GM19023 (cell line): ENCODE measurements at regions not wholly inside any gene's neighbourhood (a gene's known extent, or its start where the extent isn't known, plus 50 kb on each side); places are given as distances from the start of the nearest gene placed in this dataset.
A peak's percentile ranks its signal among the peaks of the same experiment; 100 is the strongest.
"Not testable (repeated sequence)": the region's sequence is repeated elsewhere in the genome, so short reads cannot be mapped to it uniquely, and the experiment has no call there.

Experiments
- ATAC-seq: cut with Tn5 transposase; IDR thresholded peaks from one replicate; pipeline ENCODE4 v1.9.1; 2021; ENCODE audit warnings: mild to moderate bottlenecking, moderate library complexity; ENCODE audit not compliant: unreplicated experiment

GRCh38 chr5:92946546-92946945 lies 634.5 kb downstream of the NR2F1-AS1 start:
- no peak for ATAC-seq

GRCh38 chr5:92945605-92946097 lies 635.4 kb downstream of the NR2F1-AS1 start:
- no peak for ATAC-seq

GRCh38 chr5:92944903-92945604 lies 636.0 kb downstream of the NR2F1-AS1 start:
- no peak for ATAC-seq

- ATAC-seq: no peak
Observed at GRCh38 chr5:92944337-92944736, 636.7 kb downstream of the NR2F1-AS1 start.

- ATAC-seq: no peak
Observed at GRCh38 chr5:92942762-92943161, 638.3 kb downstream of the NR2F1-AS1 start.

- ATAC-seq: no peak
Observed at GRCh38 chr5:92941806-92942205, 639.2 kb downstream of the NR2F1-AS1 start.

- ATAC-seq: no peak
Observed at GRCh38 chr5:92939428-92939827, 641.6 kb downstream of the NR2F1-AS1 start.

GRCh38 chr5:92937396-92937795 lies 643.6 kb downstream of the NR2F1-AS1 start:
- not testable (repeated sequence) for ATAC-seq

- ATAC-seq: no peak
Observed at GRCh38 chr5:92930057-92930456, 651.0 kb downstream of the NR2F1-AS1 start.

GRCh38 chr5:92927291-92927778 lies 653.7 kb downstream of the NR2F1-AS1 start:
- no peak for ATAC-seq

- ATAC-seq: no peak
Observed at GRCh38 chr5:92923885-92924284, 657.1 kb downstream of the NR2F1-AS1 start.

GRCh38 chr5:92922231-92922967 lies 658.6 kb downstream of the NR2F1-AS1 start:
- no peak for ATAC-seq

- no peak for ATAC-seq
Observed at GRCh38 chr5:92917044-92917443, 664.0 kb downstream of the NR2F1-AS1 start.

GRCh38 chr5:92916036-92916435 lies 665.0 kb downstream of the NR2F1-AS1 start:
- no peak for ATAC-seq

GRCh38 chr5:92912283-92912682 lies 668.7 kb downstream of the NR2F1-AS1 start:
- ATAC-seq: no peak

GRCh38 chr5:92911851-92912250 lies 669.2 kb downstream of the NR2F1-AS1 start:
- ATAC-seq: no peak

- ATAC-seq: no peak
Observed at GRCh38 chr5:92911293-92911692, 669.7 kb downstream of the NR2F1-AS1 start.

- ATAC-seq: peak; percentile 47
Observed at GRCh38 chr5:92909602-92909962, 671.4 kb downstream of the NR2F1-AS1 start.

GRCh38 chr5:92908952-92909601 lies 671.9 kb downstream of the NR2F1-AS1 start:
- ATAC-seq: no peak

- ATAC-seq: peak; percentile 66
Observed at GRCh38 chr5:92907938-92908606, 672.9 kb downstream of the NR2F1-AS1 start.

GRCh38 chr5:92906798-92907376 lies 674.1 kb downstream of the NR2F1-AS1 start:
- ATAC-seq: no peak
